HCT116 (cell line): ENCODE measurements at regions not wholly inside any gene's neighbourhood (a gene's known extent, or its start where the extent isn't known, plus 50 kb on each side); places are given as distances from the start of the nearest gene placed in this dataset.

Experiments
- ATAC-seq: fragments of 200-7000 bp; cut with Tn5 transposase; 2 replicates; pipeline ENCODE4 v1.9.1; 2020; ENCODE audit warnings: mild to moderate bottlenecking, moderate library complexity
- BruUV-seq: library from RNA; stranded (reverse); fragments of 400-500 nt; replicated peaks from 2 replicates; lab custom pipeline; 2021; lab: Mats Ljungman, UMichigan
- CTCF ChIA-PET: fragments of 300-600 bp; sonication (Branson Sonifier 250); formaldehyde crosslinking; loops from one replicate; lab custom pipeline; 2021; ENCODE audit warnings: antibody characterized with exemption; lab: Charles Lee
- POLR2A ChIA-PET: fragments of 300-600, 350-600 bp; sonication (Branson Sonifier 250); formaldehyde crosslinking; loops from one replicate; lab custom pipeline; 2021; ENCODE audit warnings: antibody characterized with exemption; lab: Charles Lee
- RAD21 ChIA-PET, 2 experiments: fragments of 300-600 bp; sonication (Branson Sonifier 250); formaldehyde crosslinking; loops; one replicate each; lab custom pipeline; 2023; ENCODE audit warnings: low total read pairs in 2 of 2; ENCODE audit not compliant: uncharacterized antibody in 2 of 2, unreplicated experiment in 2 of 2, low non-redundant PET in 1 of 2; lab: Charles Lee
- DNase-seq: peaks from one replicate; pipeline ENCODE4 v3.0.0-alpha.2; 2010; ENCODE audit warnings: low read depth, low spot score
- H2AFZ ChIP-seq: fragments of 200-600 bp; shearing (Covaris generic), sonication (generic); 2 replicates; pipeline ENCODE4 v1.6.1; 2017; ENCODE audit warnings: low read depth, mixed run types, mixed read lengths, antibody characterized with exemption, low read length; ENCODE audit not compliant: poor library complexity, severe bottlenecking
- H3K27ac ChIP-seq: 2 replicates; pipeline ENCODE4 v1.5.1; 2012; ENCODE audit warnings: low read depth, low read length
- H3K27me3 ChIP-seq: fragments of 200-600 bp; sonication (generic); 2 replicates; pipeline ENCODE4 v1.6.1; 2016; ENCODE audit warnings: mixed run types, low read length, mixed read lengths; ENCODE audit not compliant: insufficient read depth
- H3K36me3 ChIP-seq, 2 experiments: fragments of 200-500 bp in 1 of 2; fragments of 200-600 bp in 1 of 2; sonication (Bioruptor generic) in 1 of 2; sonication (generic) in 1 of 2; 2 replicates each; pipeline versions ENCODE4 v1.5.1 to v1.6.1; 2014 to 2016; ENCODE audit warnings: low read length in 2 of 2, inconsistent platforms in 1 of 2, mixed read lengths in 1 of 2, mixed run types in 1 of 2; ENCODE audit not compliant: insufficient read depth in 2 of 2, control insufficient read depth in 1 of 2
- H3K4me1 ChIP-seq, 2 experiments: fragments of 200-600 bp in 1 of 2; sonication (generic) in 1 of 2; 2 replicates each; pipeline versions ENCODE4 v1.5.1 to v1.6.1; 2012 to 2017; ENCODE audit warnings: low read length in 2 of 2, inconsistent platforms in 1 of 2, mild to moderate bottlenecking in 1 of 2, mixed read lengths in 1 of 2, mixed run types in 1 of 2, moderate library complexity in 1 of 2; ENCODE audit not compliant: insufficient read depth in 2 of 2, control insufficient read depth in 1 of 2
- H3K4me2 ChIP-seq: fragments of 200-600 bp; sonication (generic); 2 replicates; pipeline ENCODE4 v1.6.1; 2017; ENCODE audit warnings: mixed run types, low read length, mixed read lengths
- H3K4me3 ChIP-seq, 2 experiments: fragments of 200-600 bp in 1 of 2; sonication (generic) in 1 of 2; replicated peaks in 1 of 2; 2 replicates each; pipeline ENCODE4 v1.5.1; 2011 to 2016; ENCODE audit warnings: low read length in 2 of 2, control low read depth in 1 of 2, low read depth in 1 of 2, mild to moderate bottlenecking in 1 of 2, mixed read lengths in 1 of 2, mixed run types in 1 of 2
- H3K79me2 ChIP-seq: fragments of 200-600 bp; sonication (generic); 2 replicates; pipeline ENCODE4 v1.6.1; 2017; ENCODE audit warnings: mild to moderate bottlenecking, mixed run types, low read length, moderate library complexity, mixed read lengths; ENCODE audit not compliant: insufficient read depth
- H3K9ac ChIP-seq: fragments of 200-600 bp; sonication (generic); 2 replicates; pipeline ENCODE4 v1.6.1; 2016; ENCODE audit warnings: low read length, mixed read lengths
- H3K9me2 ChIP-seq: fragments of 200-600 bp; sonication (generic), shearing (Covaris generic); 2 replicates; pipeline ENCODE4 v1.6.1; 2017; ENCODE audit warnings: mixed run types, mild to moderate bottlenecking, moderate library complexity; ENCODE audit not compliant: insufficient read depth
- H3K9me3 ChIP-seq, 2 experiments: fragments of 200-500 bp in 1 of 2; fragments of 200-600 bp in 1 of 2; sonication (Bioruptor generic) in 1 of 2; sonication (generic) in 1 of 2; 2 replicates each; pipeline ENCODE4 v1.6.1; 2014 to 2017; ENCODE audit warnings: low read length in 2 of 2, mixed read lengths in 2 of 2, inconsistent platforms in 1 of 2, low read depth in 1 of 2, mild to moderate bottlenecking in 1 of 2, mixed run types in 1 of 2, moderate library complexity in 1 of 2; ENCODE audit not compliant: control insufficient read depth in 1 of 2, insufficient read depth in 1 of 2
- H4K20me1 ChIP-seq: fragments of 200-600 bp; sonication (generic), shearing (Covaris generic); 2 replicates; pipeline ENCODE4 v1.6.1; 2017; ENCODE audit warnings: mixed run types, mild to moderate bottlenecking, moderate library complexity; ENCODE audit not compliant: insufficient read depth
- CBX3 ChIP-seq: IDR thresholded peaks from 2 replicates; pipeline ENCODE4 v1.6.1; 2012; ENCODE audit warnings: low read depth
- CEBPB ChIP-seq: IDR thresholded peaks from 2 replicates; pipeline ENCODE4 v1.6.1; 2012; ENCODE audit warnings: low read depth
- ELF1 ChIP-seq: IDR thresholded peaks from 2 replicates; pipeline ENCODE4 v1.6.1; 2012; ENCODE audit warnings: low read depth, borderline replicate concordance
- EZH2 ChIP-seq: fragments of 200-600 bp; sonication (generic); IDR thresholded peaks from 2 replicates; pipeline ENCODE4 v1.6.1; 2017; ENCODE audit warnings: antibody characterized with exemption, mixed run types
- EZH2phosphoT487 ChIP-seq: fragments of 200-600 bp; IDR thresholded peaks from 2 replicates; pipeline ENCODE4 v1.6.1; 2018; ENCODE audit warnings: antibody characterized with exemption, borderline replicate concordance
- FOSL1 ChIP-seq: IDR thresholded peaks from 2 replicates; pipeline ENCODE4 v1.6.1; 2012; ENCODE audit warnings: low read depth
- JUND ChIP-seq: IDR thresholded peaks from 2 replicates; pipeline ENCODE4 v1.6.1; 2012
- POLR2A ChIP-seq: IDR thresholded peaks from 2 replicates; pipeline ENCODE4 v1.7.0; 2011; ENCODE audit warnings: borderline replicate concordance; ENCODE audit not compliant: insufficient read depth, insufficient read length; ENCODE audit errors: extremely low read depth
- POLR2AphosphoS5 ChIP-seq: IDR thresholded peaks from 2 replicates; pipeline ENCODE4 v1.6.1; 2011; ENCODE audit warnings: mild to moderate bottlenecking, low read depth, low read length, moderate library complexity
- RAD21 ChIP-seq: IDR thresholded peaks from 2 replicates; pipeline ENCODE4 v1.6.1; 2012; ENCODE audit warnings: low read depth, mild to moderate bottlenecking
- SP1 ChIP-seq: IDR thresholded peaks from 2 replicates; pipeline ENCODE4 v1.6.1; 2012; ENCODE audit warnings: low read depth
- SRF ChIP-seq: IDR thresholded peaks from 2 replicates; pipeline ENCODE4 v1.6.1; 2012; ENCODE audit warnings: low read depth
- TCF7L2 ChIP-seq: IDR thresholded peaks from 2 replicates; pipeline ENCODE4 v1.7.0; 2011; ENCODE audit warnings: borderline replicate concordance, inconsistent platforms; ENCODE audit not compliant: insufficient read depth, insufficient read length; ENCODE audit errors: extremely low read depth
- ZFX ChIP-seq: fragments of 450-650 bp; IDR thresholded peaks from 2 replicates; pipeline ENCODE4 v1.6.1; 2017
- ZNF274 ChIP-seq: fragments of 200-500 bp; sonication (Bioruptor generic); IDR thresholded peaks from 2 replicates; pipeline ENCODE4 v1.6.1; 2014; ENCODE audit warnings: mild to moderate bottlenecking, low read depth, low read length, inconsistent platforms
- intact Hi-C: fragments of 100-400 bp; cut with micrococcal nuclease; formaldehyde crosslinking; loops from 2 replicates; pipeline ENCODE4 v1.10.0; 2022
- TF ChIP-seq, protein P1 (sequence below), 3 experiments: fragments of 200-600 bp in 1 of 3; sonication (generic) in 1 of 3; IDR thresholded peaks in 2 of 3; conservative IDR thresholded peaks in 1 of 3; 2 replicates each; pipeline ENCODE4 v1.5.1; 2012 to 2017; ENCODE audit warnings: low read depth in 2 of 3, low read length in 2 of 3, antibody characterized with exemption in 1 of 3, borderline replicate concordance in 1 of 3, control low read depth in 1 of 3, mild to moderate bottlenecking in 1 of 3, mixed read lengths in 1 of 3, mixed run types in 1 of 3, moderate library complexity in 1 of 3; ENCODE audit not compliant: insufficient read depth in 1 of 3
- TF ChIP-seq, protein P2 (sequence below): IDR thresholded peaks from 2 replicates; pipeline ENCODE4 v1.6.1; 2012
- TF ChIP-seq, protein P3 (sequence below): IDR thresholded peaks from 2 replicates; pipeline ENCODE4 v1.6.1; 2012; ENCODE audit warnings: low read depth

DNA sequence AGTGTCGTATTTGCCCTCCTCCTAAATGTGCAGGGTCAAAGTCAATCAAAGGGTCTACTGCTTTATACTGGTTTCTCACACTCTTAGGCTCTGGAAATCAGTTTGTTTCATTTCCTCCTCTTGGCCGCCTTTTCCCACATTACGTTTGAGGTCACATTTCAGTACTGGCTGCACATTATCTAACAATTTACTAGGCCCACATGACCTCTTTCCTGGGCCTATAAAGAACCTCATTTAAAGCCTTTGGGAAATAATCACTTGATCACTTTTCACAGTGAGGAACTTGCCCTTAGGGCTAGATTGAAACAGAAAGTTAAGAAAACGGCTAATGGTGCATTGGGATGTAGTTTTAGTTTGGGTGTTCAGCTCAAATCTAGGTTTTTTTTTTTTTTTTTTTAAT, 497.5 kb downstream of the RERGL start:
- ATAC-seq, result no peak
- TF ChIP-seq ZFX (no peak), TCF7L2 (no peak), CEBPB (no peak), EZH2phosphoT487 (no peak), FOSL1 (no peak), POLR2A (no peak), EZH2 (no peak), RAD21 (no peak), POLR2AphosphoS5 (no peak), CBX3 (no peak), JUND (no peak), ELF1 (no peak), ZNF274 (no peak), SRF (no peak), SP1 (no peak)
- TF ChIP-seq, protein P1, sequence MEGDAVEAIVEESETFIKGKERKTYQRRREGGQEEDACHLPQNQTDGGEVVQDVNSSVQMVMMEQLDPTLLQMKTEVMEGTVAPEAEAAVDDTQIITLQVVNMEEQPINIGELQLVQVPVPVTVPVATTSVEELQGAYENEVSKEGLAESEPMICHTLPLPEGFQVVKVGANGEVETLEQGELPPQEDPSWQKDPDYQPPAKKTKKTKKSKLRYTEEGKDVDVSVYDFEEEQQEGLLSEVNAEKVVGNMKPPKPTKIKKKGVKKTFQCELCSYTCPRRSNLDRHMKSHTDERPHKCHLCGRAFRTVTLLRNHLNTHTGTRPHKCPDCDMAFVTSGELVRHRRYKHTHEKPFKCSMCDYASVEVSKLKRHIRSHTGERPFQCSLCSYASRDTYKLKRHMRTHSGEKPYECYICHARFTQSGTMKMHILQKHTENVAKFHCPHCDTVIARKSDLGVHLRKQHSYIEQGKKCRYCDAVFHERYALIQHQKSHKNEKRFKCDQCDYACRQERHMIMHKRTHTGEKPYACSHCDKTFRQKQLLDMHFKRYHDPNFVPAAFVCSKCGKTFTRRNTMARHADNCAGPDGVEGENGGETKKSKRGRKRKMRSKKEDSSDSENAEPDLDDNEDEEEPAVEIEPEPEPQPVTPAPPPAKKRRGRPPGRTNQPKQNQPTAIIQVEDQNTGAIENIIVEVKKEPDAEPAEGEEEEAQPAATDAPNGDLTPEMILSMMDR (IDR thresholded peaks at IDR 0.05 in 2 of 3, conservative IDR thresholded peaks at IDR 0.05 in 1 of 3; ENCODE audit: borderline replicate concordance in 1 of 3, insufficient read depth in 1 of 3, low read depth in 2 of 3, low read length in 2 of 3), result no peak
- TF ChIP-seq, protein P2, sequence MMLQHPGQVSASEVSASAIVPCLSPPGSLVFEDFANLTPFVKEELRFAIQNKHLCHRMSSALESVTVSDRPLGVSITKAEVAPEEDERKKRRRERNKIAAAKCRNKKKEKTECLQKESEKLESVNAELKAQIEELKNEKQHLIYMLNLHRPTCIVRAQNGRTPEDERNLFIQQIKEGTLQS, result no peak
- TF ChIP-seq, protein P3, sequence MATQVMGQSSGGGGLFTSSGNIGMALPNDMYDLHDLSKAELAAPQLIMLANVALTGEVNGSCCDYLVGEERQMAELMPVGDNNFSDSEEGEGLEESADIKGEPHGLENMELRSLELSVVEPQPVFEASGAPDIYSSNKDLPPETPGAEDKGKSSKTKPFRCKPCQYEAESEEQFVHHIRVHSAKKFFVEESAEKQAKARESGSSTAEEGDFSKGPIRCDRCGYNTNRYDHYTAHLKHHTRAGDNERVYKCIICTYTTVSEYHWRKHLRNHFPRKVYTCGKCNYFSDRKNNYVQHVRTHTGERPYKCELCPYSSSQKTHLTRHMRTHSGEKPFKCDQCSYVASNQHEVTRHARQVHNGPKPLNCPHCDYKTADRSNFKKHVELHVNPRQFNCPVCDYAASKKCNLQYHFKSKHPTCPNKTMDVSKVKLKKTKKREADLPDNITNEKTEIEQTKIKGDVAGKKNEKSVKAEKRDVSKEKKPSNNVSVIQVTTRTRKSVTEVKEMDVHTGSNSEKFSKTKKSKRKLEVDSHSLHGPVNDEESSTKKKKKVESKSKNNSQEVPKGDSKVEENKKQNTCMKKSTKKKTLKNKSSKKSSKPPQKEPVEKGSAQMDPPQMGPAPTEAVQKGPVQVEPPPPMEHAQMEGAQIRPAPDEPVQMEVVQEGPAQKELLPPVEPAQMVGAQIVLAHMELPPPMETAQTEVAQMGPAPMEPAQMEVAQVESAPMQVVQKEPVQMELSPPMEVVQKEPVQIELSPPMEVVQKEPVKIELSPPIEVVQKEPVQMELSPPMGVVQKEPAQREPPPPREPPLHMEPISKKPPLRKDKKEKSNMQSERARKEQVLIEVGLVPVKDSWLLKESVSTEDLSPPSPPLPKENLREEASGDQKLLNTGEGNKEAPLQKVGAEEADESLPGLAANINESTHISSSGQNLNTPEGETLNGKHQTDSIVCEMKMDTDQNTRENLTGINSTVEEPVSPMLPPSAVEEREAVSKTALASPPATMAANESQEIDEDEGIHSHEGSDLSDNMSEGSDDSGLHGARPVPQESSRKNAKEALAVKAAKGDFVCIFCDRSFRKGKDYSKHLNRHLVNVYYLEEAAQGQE, result no peak
- TF ChIP-seq, all 23 proteins: peak for 0
- Histone ChIP-seq H3K27ac (no peak overlapping the region), H3K9ac (no peak overlapping the region), H3K4me1 (no peaks in the 10 kb centered on the region), H2AFZ (no peak overlapping the region), H3K9me2 (no peaks in the 10 kb centered on the region), H3K9me3 (no peaks in the 10 kb centered on the region), H4K20me1 (no peaks in the 10 kb centered on the region; the same call in 1 of the 2 replicates), H3K36me3 (no peaks in the 10 kb centered on the region), H3K4me2 (no peak overlapping the region), H3K27me3 (no peaks in the 10 kb centered on the region), H3K4me3 (no peak overlapping the region), H3K79me2 (no peaks in the 10 kb centered on the region)
- ChIA-PET CTCF (no interaction called here), RAD21 (no interaction called here), POLR2A (no interaction called here)
- no peak for DNase-seq
- BruUV-seq, result no TSS peak
- intact Hi-C loops, result no loop called here
